ENCODE measurements at regions not wholly inside any gene's neighbourhood (a gene's known extent, or its start where the extent isn't known, plus 50 kb on each side); places are given as distances from the start of the nearest gene placed in this dataset.

DNA sequence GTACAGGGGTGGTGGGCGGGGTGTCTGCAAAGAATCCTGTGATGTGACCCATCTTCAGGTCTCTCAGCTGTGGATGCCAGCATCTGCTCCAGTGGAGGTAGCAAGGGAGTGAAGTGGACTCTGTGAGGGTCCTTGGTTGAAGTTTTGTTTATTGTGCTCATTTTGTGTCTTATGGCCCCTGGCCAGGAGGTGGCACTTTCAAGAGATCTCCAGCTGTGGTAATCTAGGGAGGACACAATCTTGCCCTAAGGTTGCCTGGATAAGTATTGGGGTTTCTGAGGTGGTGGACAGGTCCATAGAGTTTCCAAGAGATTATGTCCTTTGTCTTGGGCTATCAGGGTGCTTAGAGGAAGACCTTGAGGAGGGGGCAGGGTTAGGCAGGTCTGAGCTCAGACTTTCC lies 260.7 kb downstream of the CCDC59 start:
- DNase-seq (no peak), FAIRE-seq (no peak)
- H3K27me3 ChIP-seq (ENCODE audit: control insufficient read depth in 3 of 3, insufficient read depth in 3 of 3, low read length in 3 of 3), result no peaks in the 10 kb centered on the region
- peaks cover 0 to 14% of the 10 kb centered on the region in 2 donors for H3K9me3 ChIP-seq (ENCODE audit: control insufficient read depth in 2 of 2, insufficient read depth in 1 of 2, low read depth in 1 of 2, low read length in 1 of 2)
- H3K4me3 ChIP-seq (ENCODE audit: low read depth in 1 of 3, low read length in 3 of 3), result no peak overlapping the region
- H3K4me1 ChIP-seq (ENCODE audit: control insufficient read depth in 3 of 3, insufficient read depth in 2 of 3, low read depth in 1 of 3, low read length in 2 of 3), result no peaks in the 10 kb centered on the region
- no peak overlapping the region for H3K27ac ChIP-seq (ENCODE audit: low read depth in 1 of 3, low read length in 2 of 3)
- 46 to 78% (median 67%) methylated on average over 1 of the region's 1 CpG for WGBS, 3 donors
- H3K36me3 ChIP-seq (ENCODE audit: control insufficient read depth in 3 of 3, insufficient read depth in 2 of 3, low read depth in 1 of 3, low read length in 3 of 3), result no peaks in the 10 kb centered on the region

DNA sequence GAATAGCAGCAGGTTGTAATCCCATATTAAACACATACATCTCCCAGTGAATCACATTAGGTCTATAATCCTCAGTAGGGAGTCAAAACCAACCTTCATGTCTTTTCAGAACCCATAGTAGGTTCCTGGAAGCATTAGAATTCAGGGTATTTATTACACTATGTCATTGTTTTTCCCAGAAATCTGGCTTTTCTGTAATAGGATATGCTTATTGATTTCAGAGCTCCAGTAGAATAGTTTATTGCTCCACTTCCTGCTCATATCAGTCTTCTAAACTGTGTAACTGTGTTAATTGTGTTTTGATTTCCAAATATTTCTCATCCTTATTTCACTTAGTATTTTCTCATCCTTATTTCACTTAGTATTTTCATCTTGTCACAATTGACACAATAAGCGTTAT lies 268.0 kb downstream of the CCDC59 start:
- H3K4me3 ChIP-seq (ENCODE audit: low read depth in 1 of 3, low read length in 3 of 3), result no peak overlapping the region
- H3K4me1 ChIP-seq (ENCODE audit: control insufficient read depth in 3 of 3, insufficient read depth in 2 of 3, low read depth in 1 of 3, low read length in 2 of 3), result no peaks in the 10 kb centered on the region
- 78 to 92% (median 85%) methylated on average over 1 of the region's 1 CpG for WGBS, 3 donors
- DNase-seq (no peak), FAIRE-seq (no peak)
- H3K27ac ChIP-seq (ENCODE audit: low read depth in 1 of 3, low read length in 2 of 3), result no peak overlapping the region
- no peaks in the 10 kb centered on the region for H3K36me3 ChIP-seq (ENCODE audit: control insufficient read depth in 3 of 3, insufficient read depth in 2 of 3, low read depth in 1 of 3, low read length in 3 of 3)
- peaks cover 0 to 6% of the 10 kb centered on the region in 2 donors for H3K9me3 ChIP-seq (ENCODE audit: control insufficient read depth in 2 of 2, insufficient read depth in 1 of 2, low read depth in 1 of 2, low read length in 1 of 2)
- H3K27me3 ChIP-seq (ENCODE audit: control insufficient read depth in 3 of 3, insufficient read depth in 3 of 3, low read length in 3 of 3), result no peaks in the 10 kb centered on the region

DNA sequence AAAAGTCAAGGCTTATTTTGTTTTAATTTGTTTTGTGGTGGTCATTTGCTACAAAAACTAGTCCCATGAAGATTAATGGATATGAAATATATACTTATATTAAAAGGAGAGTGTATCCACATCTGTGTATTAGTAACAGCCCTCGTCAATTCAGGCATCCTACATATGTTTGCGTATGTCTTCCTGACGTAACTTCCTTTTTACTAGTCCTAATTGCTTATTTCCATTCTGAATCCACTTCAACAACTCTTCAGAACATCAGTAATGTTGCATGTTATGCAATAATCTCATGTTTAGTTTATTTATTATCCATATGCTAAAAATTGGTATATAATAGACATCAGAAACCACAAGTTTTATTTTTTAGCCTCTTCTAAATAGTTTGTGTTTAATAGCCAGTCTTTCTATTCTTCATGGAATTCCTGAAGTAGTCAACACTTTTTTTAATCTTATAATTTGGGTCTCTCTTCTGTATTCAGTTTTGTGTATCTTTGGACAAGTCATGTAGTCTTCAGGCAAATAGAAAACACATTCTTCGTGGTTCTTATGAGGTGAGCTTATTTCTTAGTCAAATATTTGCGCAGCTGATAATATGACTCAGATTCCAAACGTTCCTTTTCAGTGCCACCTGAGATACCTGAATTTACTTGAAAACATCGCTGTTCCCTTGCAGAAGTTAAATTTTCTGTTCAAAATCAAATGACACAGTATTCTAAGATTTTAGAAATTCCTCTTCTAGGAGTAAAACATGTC lies 268.6 kb downstream of the CCDC59 start:
- Histone ChIP-seq H3K4me3 (ENCODE audit: low read depth in 1 of 3, low read length in 3 of 3) (no peak overlapping the region), H3K9me3 (ENCODE audit: control insufficient read depth in 2 of 2, insufficient read depth in 1 of 2, low read depth in 1 of 2, low read length in 1 of 2) (peaks cover 0 to 6% of the 10 kb centered on the region in 2 donors), H3K36me3 (ENCODE audit: control insufficient read depth in 3 of 3, insufficient read depth in 2 of 3, low read depth in 1 of 3, low read length in 3 of 3) (no peaks in the 10 kb centered on the region), H3K27me3 (ENCODE audit: control insufficient read depth in 3 of 3, insufficient read depth in 3 of 3, low read length in 3 of 3) (no peaks in the 10 kb centered on the region), H3K27ac (ENCODE audit: low read depth in 1 of 3, low read length in 2 of 3) (no peak overlapping the region), H3K4me1 (ENCODE audit: control insufficient read depth in 3 of 3, insufficient read depth in 2 of 3, low read depth in 1 of 3, low read length in 2 of 3) (no peaks in the 10 kb centered on the region)
- no peak for DNase-seq
- FAIRE-seq, result no peak
- WGBS, 3 donors, result 46 to 63% (median 46%) methylated on average over 7 of the region's 7 CpGs

DNA sequence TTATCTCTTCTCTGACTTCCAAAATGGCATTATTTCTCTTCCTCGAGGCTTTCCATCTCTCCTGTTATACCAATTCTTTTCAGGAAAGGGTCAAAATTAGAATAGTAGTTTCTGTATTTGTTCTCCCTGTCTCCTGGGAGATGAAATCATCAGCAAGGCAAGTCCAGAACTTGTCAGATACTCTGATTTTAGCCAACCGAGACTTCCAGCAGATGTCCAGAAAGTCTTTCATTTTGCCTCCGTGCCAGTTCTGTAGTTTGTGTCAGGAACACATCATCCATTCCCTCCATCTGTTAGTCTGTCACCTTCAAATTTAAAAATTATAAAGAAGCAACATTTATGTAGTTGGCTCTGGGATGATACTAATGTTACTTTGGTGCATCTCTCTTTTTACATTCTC lies 275.7 kb downstream of the CCDC59 start:
- Histone ChIP-seq H3K9me3 (ENCODE audit: control insufficient read depth in 2 of 2, insufficient read depth in 1 of 2, low read depth in 1 of 2, low read length in 1 of 2) (peaks cover 0 to 7% of the 10 kb centered on the region in 2 donors), H3K27ac (ENCODE audit: low read depth in 1 of 3, low read length in 2 of 3) (no peak overlapping the region), H3K4me3 (ENCODE audit: low read depth in 1 of 3, low read length in 3 of 3) (no peak overlapping the region), H3K36me3 (ENCODE audit: control insufficient read depth in 3 of 3, insufficient read depth in 2 of 3, low read depth in 1 of 3, low read length in 3 of 3) (no peaks in the 10 kb centered on the region), H3K27me3 (ENCODE audit: control insufficient read depth in 3 of 3, insufficient read depth in 3 of 3, low read length in 3 of 3) (no peaks in the 10 kb centered on the region), H3K4me1 (ENCODE audit: control insufficient read depth in 3 of 3, insufficient read depth in 2 of 3, low read depth in 1 of 3, low read length in 2 of 3) (peaks cover 0 to 6% (median 0%) of the 10 kb centered on the region in 3 donors)
- WGBS, 3 donors, result 73 to 77% (median 75%) methylated on average over 3 of the region's 3 CpGs
- DNase-seq (no peak), FAIRE-seq (no peak)

DNA sequence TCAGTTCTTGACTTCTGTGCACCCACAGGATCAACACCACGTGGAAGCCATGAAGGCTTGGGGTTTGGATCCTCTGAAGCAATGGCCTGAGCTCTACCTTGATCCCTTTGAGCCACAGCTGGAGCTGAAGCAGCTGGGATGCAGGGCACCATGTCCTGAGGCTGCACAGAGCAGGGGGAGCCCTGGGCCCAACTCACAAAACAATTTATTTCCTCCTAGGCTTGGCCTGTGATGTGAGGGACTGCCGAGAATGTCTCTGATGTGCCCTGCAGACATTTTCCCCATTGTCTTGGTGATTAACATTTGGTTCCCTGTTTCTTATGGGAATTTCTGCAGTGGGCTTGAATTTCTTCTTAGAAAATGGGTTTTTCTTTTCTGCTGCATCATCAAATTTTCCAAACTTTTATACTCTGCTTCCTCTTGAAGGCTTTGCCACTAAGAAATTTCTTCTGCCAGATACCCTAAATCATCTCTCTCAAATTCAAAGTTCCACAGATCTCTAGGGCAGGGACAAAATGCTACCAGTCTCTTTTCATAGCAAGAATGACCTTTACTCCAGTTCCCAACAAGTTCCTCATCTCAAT lies 288.2 kb downstream of the CCDC59 start:
- H3K27ac ChIP-seq (ENCODE audit: low read depth in 1 of 3, low read length in 2 of 3), result no peak overlapping the region
- H3K36me3 ChIP-seq (ENCODE audit: control insufficient read depth in 3 of 3, insufficient read depth in 2 of 3, low read depth in 1 of 3, low read length in 3 of 3), result no peaks in the 10 kb centered on the region
- 44 to 48% (median 48%) methylated on average over 2 of the region's 2 CpGs for WGBS, 3 donors
- no peaks in the 10 kb centered on the region for H3K9me3 ChIP-seq (ENCODE audit: control insufficient read depth in 2 of 2, insufficient read depth in 1 of 2, low read depth in 1 of 2, low read length in 1 of 2)
- H3K4me1 ChIP-seq (ENCODE audit: control insufficient read depth in 3 of 3, insufficient read depth in 2 of 3, low read depth in 1 of 3, low read length in 2 of 3), result no peaks in the 10 kb centered on the region
- FAIRE-seq (no peak), DNase-seq (no peak)
- H3K27me3 ChIP-seq (ENCODE audit: control insufficient read depth in 3 of 3, insufficient read depth in 3 of 3, low read length in 3 of 3), result no peaks in the 10 kb centered on the region
- no peak overlapping the region for H3K4me3 ChIP-seq (ENCODE audit: low read depth in 1 of 3, low read length in 3 of 3)

DNA sequence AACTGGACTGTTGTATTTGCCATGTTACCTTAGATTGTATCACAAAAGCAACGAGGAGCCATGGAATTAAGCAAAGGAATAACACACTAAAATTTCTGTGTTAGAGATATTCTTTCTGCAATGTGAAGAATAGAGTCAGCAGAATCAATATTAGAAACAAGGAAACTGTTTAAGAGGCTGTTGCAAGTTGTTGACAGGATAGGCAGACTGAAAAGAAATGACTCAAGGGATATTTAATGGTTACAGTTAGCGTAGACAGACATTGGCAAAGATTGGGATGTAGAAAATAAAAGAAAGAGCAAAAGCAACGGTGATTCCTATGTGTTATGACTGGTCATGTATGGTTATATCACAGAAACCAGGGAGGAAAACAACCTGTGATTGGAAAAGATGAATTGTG lies 299.0 kb upstream of the PPFIA2 start:
- Histone ChIP-seq H3K4me3 (ENCODE audit: low read depth in 1 of 3, low read length in 3 of 3) (no peak overlapping the region), H3K27ac (ENCODE audit: low read depth in 1 of 3, low read length in 2 of 3) (no peak overlapping the region), H3K27me3 (ENCODE audit: control insufficient read depth in 3 of 3, insufficient read depth in 3 of 3, low read length in 3 of 3) (no peaks in the 10 kb centered on the region), H3K9me3 (ENCODE audit: control insufficient read depth in 2 of 2, insufficient read depth in 1 of 2, low read depth in 1 of 2, low read length in 1 of 2) (no peaks in the 10 kb centered on the region), H3K4me1 (ENCODE audit: control insufficient read depth in 3 of 3, insufficient read depth in 2 of 3, low read depth in 1 of 3, low read length in 2 of 3) (no peaks in the 10 kb centered on the region), H3K36me3 (ENCODE audit: control insufficient read depth in 3 of 3, insufficient read depth in 2 of 3, low read depth in 1 of 3, low read length in 3 of 3) (no peaks in the 10 kb centered on the region)
- DNase-seq (no peak), FAIRE-seq (no peak)
- WGBS, 3 donors, result 43 to 59% (median 56%) methylated on average over 3 of the region's 3 CpGs

DNA sequence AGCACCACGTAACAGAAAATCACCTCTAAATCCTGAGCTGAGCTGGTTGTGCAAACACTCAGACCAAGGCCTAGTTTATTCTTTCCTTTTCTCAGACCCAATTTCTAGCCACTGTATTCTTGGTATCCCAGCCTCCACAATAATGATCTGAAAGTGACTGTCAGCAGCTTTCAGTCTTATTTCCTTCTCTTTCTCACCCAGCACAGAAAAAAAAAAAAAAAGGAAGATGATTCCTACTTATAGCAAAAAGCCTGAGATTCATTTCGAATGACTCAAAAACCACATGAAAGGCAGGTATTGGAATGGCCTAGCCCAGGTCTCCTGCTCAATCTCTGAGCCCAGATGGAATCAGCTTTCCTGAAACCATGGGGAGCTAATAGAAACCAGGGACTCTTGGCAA lies 298.6 kb upstream of the PPFIA2 start:
- 60 to 64% (median 63%) methylated on average over 2 of the region's 2 CpGs for WGBS, 3 donors
- DNase-seq (no peak), FAIRE-seq (no peak)
- Histone ChIP-seq H3K9me3 (ENCODE audit: control insufficient read depth in 2 of 2, insufficient read depth in 1 of 2, low read depth in 1 of 2, low read length in 1 of 2) (no peaks in the 10 kb centered on the region), H3K27me3 (ENCODE audit: control insufficient read depth in 3 of 3, insufficient read depth in 3 of 3, low read length in 3 of 3) (no peaks in the 10 kb centered on the region), H3K36me3 (ENCODE audit: control insufficient read depth in 3 of 3, insufficient read depth in 2 of 3, low read depth in 1 of 3, low read length in 3 of 3) (no peaks in the 10 kb centered on the region), H3K4me3 (ENCODE audit: low read depth in 1 of 3, low read length in 3 of 3) (no peak overlapping the region), H3K27ac (ENCODE audit: low read depth in 1 of 3, low read length in 2 of 3) (no peak overlapping the region), H3K4me1 (ENCODE audit: control insufficient read depth in 3 of 3, insufficient read depth in 2 of 3, low read depth in 1 of 3, low read length in 2 of 3) (no peaks in the 10 kb centered on the region)

DNA sequence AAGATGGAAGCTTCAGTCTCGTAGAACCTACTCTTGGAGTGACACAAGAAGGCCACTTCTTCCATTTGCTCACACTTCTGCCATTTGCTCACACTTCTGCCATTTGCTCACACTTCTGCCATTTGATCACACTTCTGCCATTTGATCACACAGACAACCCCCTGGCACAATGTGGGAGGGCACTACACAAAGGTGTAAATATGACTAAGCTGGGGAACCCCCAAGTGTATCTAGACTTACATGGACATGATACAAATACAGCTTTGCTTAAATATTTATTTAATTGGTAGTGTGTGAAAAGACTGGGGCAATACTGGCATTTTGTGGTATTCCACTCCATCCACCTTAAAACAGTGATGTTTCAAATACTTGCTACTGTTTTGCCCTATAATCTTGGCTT lies 296.2 kb upstream of the PPFIA2 start:
- Histone ChIP-seq H3K9me3 (ENCODE audit: control insufficient read depth in 2 of 2, insufficient read depth in 1 of 2, low read depth in 1 of 2, low read length in 1 of 2) (no peaks in the 10 kb centered on the region), H3K4me1 (ENCODE audit: control insufficient read depth in 3 of 3, insufficient read depth in 2 of 3, low read depth in 1 of 3, low read length in 2 of 3) (no peaks in the 10 kb centered on the region), H3K36me3 (ENCODE audit: control insufficient read depth in 3 of 3, insufficient read depth in 2 of 3, low read depth in 1 of 3, low read length in 3 of 3) (no peaks in the 10 kb centered on the region), H3K4me3 (ENCODE audit: low read depth in 1 of 3, low read length in 3 of 3) (no peak overlapping the region), H3K27ac (ENCODE audit: low read depth in 1 of 3, low read length in 2 of 3) (no peak overlapping the region), H3K27me3 (ENCODE audit: control insufficient read depth in 3 of 3, insufficient read depth in 3 of 3, low read length in 3 of 3) (no peaks in the 10 kb centered on the region)
- DNase-seq (no peak), FAIRE-seq (no peak)
- 19 to 53% (median 43%) methylated on average over 1 of the region's 1 CpG for WGBS, 3 donors

DNA sequence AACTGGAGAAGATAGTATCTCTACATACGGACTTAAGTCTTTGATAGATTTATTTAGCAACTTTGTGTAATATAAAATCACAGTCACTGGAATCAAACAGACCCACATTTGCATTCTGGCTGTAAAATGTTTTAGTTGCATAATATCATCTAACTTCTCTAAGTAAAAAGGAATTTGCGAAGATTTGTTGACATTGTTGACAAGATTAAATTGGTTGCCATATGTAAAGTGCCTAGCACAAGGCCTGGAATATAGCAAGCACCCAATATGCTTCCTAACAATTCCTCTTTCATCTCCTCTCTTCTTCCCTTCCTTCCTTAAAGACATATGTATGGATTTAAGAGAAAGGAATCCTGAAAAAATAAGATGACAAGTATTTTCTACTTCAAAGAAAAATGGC lies 295.4 kb upstream of the PPFIA2 start:
- no peak overlapping the region for H3K4me3 ChIP-seq (ENCODE audit: low read depth in 1 of 3, low read length in 3 of 3)
- no peaks in the 10 kb centered on the region for H3K4me1 ChIP-seq (ENCODE audit: control insufficient read depth in 3 of 3, insufficient read depth in 2 of 3, low read depth in 1 of 3, low read length in 2 of 3)
- no peak overlapping the region for H3K27ac ChIP-seq (ENCODE audit: low read depth in 1 of 3, low read length in 2 of 3)
- H3K27me3 ChIP-seq (ENCODE audit: control insufficient read depth in 3 of 3, insufficient read depth in 3 of 3, low read length in 3 of 3), result no peaks in the 10 kb centered on the region
- WGBS, 3 donors, result 79 to 81% (median 80%) methylated on average over 2 of the region's 2 CpGs
- FAIRE-seq, result no peak
- no peak for DNase-seq
- H3K9me3 ChIP-seq (ENCODE audit: control insufficient read depth in 2 of 2, insufficient read depth in 1 of 2, low read depth in 1 of 2, low read length in 1 of 2), result no peaks in the 10 kb centered on the region
- H3K36me3 ChIP-seq (ENCODE audit: control insufficient read depth in 3 of 3, insufficient read depth in 2 of 3, low read depth in 1 of 3, low read length in 3 of 3), result no peaks in the 10 kb centered on the region

All from small intestine (tissue), 7 donors.